ENCODE measurements at regions not wholly inside any gene's neighbourhood (a gene's known extent, or its start where the extent isn't known, plus 50 kb on each side); places are given as distances from the start of the nearest gene placed in this dataset.

DNA sequence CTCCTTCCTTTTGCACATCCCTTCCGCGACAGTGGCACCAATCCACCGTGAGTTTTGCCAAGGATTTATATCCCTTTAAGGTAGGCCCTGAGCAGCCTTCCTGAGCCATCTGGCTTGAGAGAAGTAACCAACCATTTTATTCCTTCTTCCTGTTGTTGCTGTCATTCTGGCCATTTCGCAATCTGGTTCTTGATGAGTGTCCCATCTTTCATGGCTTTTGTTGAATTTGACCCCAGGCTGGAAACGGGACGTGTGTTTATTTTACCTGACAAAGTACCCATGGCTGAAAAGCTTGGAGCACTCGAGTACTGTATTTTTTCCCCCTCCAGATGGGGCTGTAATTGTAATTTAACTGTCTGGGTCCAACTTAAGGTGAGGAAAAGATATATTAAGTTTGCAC is 173.4 kb downstream of the WNT5A start (continued):
- TF ChIP-seq NFIC (IDR thresholded peaks at IDR 0.05; ENCODE audit: low read depth, low read length): no peak
- TF ChIP-seq EGR1 (IDR thresholded peaks at IDR 0.05; ENCODE audit: borderline replicate concordance in 1 of 2, low read depth in 2 of 2, low read length in 2 of 2): no peak

DNA sequence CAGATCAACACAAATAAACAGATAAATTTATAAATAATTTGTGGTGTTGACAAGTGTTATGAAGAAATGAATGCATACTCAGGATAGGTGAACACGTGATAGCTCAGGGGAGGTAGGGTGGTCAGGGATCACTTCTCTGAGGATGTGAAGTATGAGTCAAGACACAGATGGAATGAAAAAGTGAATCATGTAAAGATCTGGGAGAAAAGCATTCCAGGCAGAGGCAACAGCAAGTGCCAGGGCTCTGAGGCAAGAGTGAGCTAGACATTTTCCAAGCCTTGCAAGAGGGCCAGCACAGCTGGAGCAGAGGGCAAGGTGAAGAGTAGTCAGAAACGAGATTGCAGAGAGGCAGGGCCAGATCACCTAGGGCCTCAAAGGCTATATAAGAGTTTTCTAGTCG is 177.8 kb downstream of the WNT5A start:
- RAD21 ChIA-PET (ENCODE audit: unreplicated experiment): no interaction called here
- H3K4me2 ChIP-seq (ENCODE audit: control insufficient read depth, insufficient read depth): no peak overlapping the region
- SMC1A ChIA-PET (ENCODE audit: uncharacterized antibody, unreplicated experiment): no interaction called here
- no TSS peak for BruUV-seq (replicated peaks)
- no peak for FAIRE-seq
- no peak for ATAC-seq
- intact Hi-C loops (cut with micrococcal nuclease; ENCODE audit: unreplicated experiment) (no loop called here), in situ Hi-C loops (cut with MboI) (no loop called here)
- H3K9ac ChIP-seq (ENCODE audit: control insufficient read depth, insufficient read depth, low read length): no peak overlapping the region
- TF ChIP-seq MYC (IDR thresholded peaks at IDR 0.05; ENCODE audit: insufficient read depth, insufficient read length, insufficient replicate concordance, low read length, severe bottlenecking): no peak
- TF ChIP-seq POLR2AphosphoS5 (IDR thresholded peaks at IDR 0.05; ENCODE audit: low read length): no peak
- TF ChIP-seq, protein P1, sequence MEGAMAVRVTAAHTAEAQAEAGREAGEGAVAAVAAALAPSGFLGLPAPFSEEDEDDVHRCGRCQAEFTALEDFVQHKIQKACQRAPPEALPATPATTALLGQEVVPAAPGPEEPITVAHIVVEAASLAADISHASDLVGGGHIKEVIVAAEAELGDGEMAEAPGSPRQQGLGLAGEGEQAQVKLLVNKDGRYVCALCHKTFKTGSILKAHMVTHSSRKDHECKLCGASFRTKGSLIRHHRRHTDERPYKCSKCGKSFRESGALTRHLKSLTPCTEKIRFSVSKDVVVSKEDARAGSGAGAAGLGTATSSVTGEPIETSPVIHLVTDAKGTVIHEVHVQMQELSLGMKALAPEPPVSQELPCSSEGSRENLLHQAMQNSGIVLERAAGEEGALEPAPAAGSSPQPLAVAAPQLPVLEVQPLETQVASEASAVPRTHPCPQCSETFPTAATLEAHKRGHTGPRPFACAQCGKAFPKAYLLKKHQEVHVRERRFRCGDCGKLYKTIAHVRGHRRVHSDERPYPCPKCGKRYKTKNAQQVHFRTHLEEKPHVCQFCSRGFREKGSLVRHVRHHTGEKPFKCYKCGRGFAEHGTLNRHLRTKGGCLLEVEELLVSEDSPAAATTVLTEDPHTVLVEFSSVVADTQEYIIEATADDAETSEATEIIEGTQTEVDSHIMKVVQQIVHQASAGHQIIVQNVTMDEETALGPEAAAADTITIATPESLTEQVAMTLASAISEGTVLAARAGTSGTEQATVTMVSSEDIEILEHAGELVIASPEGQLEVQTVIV (IDR thresholded peaks at IDR 0.05; ENCODE audit: borderline replicate concordance, partially characterized antibody): no peak
- no peak for TF ChIP-seq SMAD1 (IDR thresholded peaks at IDR 0.05; ENCODE audit: low read depth, partially characterized antibody)
- H3K9me3 ChIP-seq (replicated peaks; ENCODE audit: control insufficient read depth, insufficient read depth, low read length): no peaks in the 10 kb centered on the region
- WGBS (ENCODE audit: insufficient coverage, insufficient replicate concordance, low lambda C conversion rate, missing lambda C conversion rate): 17% methylated on average over 3 of the region's 3 CpGs
- DNase-seq (ENCODE audit: low read depth, low spot score): no peak
- H3K4me1 ChIP-seq (ENCODE audit: control insufficient read depth, insufficient read depth, low read length): no peaks in the 10 kb centered on the region
- H2AFZ ChIP-seq (ENCODE audit: control insufficient read depth, low read depth, low read length): no peak overlapping the region
- peaks cover 0 to 3% of the 10 kb centered on the region in 2 experiments; a peak in 2 of 4 replicates for H3K27me3 ChIP-seq (replicated peaks in 1 of 2; ENCODE audit: control insufficient read depth in 2 of 2, insufficient read depth in 2 of 2, low read length in 1 of 2)
- H3K27ac ChIP-seq (ENCODE audit: control insufficient read depth, insufficient read depth): no peak overlapping the region
- H3K36me3 ChIP-seq (ENCODE audit: control insufficient read depth in 2 of 2, insufficient read depth in 2 of 2, low read length in 1 of 2): no peaks in the 10 kb centered on the region
- H3K4me3 ChIP-seq: no peak overlapping the region
- POLR2A ChIA-PET: no interaction called here
- no peaks in the 10 kb centered on the region for H4K20me1 ChIP-seq (ENCODE audit: control insufficient read depth, insufficient read depth)
- no peaks in the 10 kb centered on the region for H3K79me2 ChIP-seq (ENCODE audit: control insufficient read depth, insufficient read depth, low read length)
- CTCF ChIA-PET: no interaction called here

All from GM12878 (cell line).